C4-2B (cell line): ENCODE measurements at regions not wholly inside any gene's neighbourhood (a gene's known extent, or its start where the extent isn't known, plus 50 kb on each side); places are given as distances from the start of the nearest gene placed in this dataset.

Experiments used
- CTCF ChIP-seq: fragments of 450-650 bp; conservative IDR thresholded peaks from 2 replicates; pipeline ENCODE4 v1.5.1; 2017; ENCODE audit warnings: mild to moderate bottlenecking
- ZFX ChIP-seq: fragments of 450-650 bp; IDR thresholded peaks from 2 replicates; pipeline ENCODE4 v1.6.1; 2017

DNA sequence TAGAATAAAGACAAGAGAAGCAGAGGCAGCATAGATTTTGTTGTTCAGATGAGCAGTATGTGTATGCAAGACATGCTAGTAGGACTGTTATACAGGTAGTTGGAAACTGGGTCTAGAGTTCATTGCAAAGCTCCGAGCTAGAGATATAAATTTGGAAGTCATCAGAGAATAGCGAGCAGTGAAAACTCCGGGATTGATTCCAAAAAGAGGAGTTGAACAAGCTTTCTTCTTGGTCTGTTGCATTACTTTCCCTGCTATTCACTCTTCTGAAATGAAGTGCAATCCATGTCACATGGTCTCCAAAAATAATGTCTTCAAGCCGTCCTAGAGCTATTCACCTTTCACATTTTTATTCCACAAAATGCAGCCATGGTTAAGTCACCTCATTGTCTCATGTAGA, 67.9 kb upstream of the ZNF462 start:
- TF ChIP-seq CTCF (no peak), ZFX (no peak)
